WI38 (cell line): ENCODE measurements at regions not wholly inside any gene's neighbourhood (a gene's known extent, or its start where the extent isn't known, plus 50 kb on each side); places are given as distances from the start of the nearest gene placed in this dataset.

Source experiments
- H3K4me3 ChIP-seq: 2 replicates; pipeline ENCODE4 v1.5.1; 2011; ENCODE audit warnings: low read depth, mild to moderate bottlenecking, control low read depth, low read length
- CTCF ChIP-seq: IDR thresholded peaks from 2 replicates; pipeline ENCODE4 v1.5.1; 2012; ENCODE audit warnings: low read depth, mild to moderate bottlenecking, control low read depth, low read length

- no peak for TF ChIP-seq CTCF
- no peak overlapping the region for H3K4me3 ChIP-seq
Measured at GRCh38 chr20:22373164-22373895, 211.0 kb downstream of the FOXA2 start.

- no peak overlapping the region for H3K4me3 ChIP-seq
- no peak for TF ChIP-seq CTCF
Measured at GRCh38 chr20:22371843-22372242, 212.5 kb downstream of the FOXA2 start.

- H3K4me3 ChIP-seq: no peak overlapping the region
- no peak for TF ChIP-seq CTCF
Measured at GRCh38 chr20:22370137-22370536, 214.2 kb downstream of the FOXA2 start.

GRCh38 chr20:22369100-22369499 is 215.3 kb downstream of the FOXA2 start:
- H3K4me3 ChIP-seq: no peak overlapping the region
- TF ChIP-seq CTCF: no peak

- no peak for TF ChIP-seq CTCF
- no peak overlapping the region for H3K4me3 ChIP-seq
Measured at GRCh38 chr20:22368235-22368634, 216.1 kb downstream of the FOXA2 start.

- no peak overlapping the region for H3K4me3 ChIP-seq
- TF ChIP-seq CTCF: no peak
Measured at GRCh38 chr20:22366631-22367030, 217.7 kb downstream of the FOXA2 start.

- no peak for TF ChIP-seq CTCF
- no peak overlapping the region for H3K4me3 ChIP-seq
Measured at GRCh38 chr20:22354647-22355046, 229.7 kb downstream of the FOXA2 start.
